ENCODE measurements at regions not wholly inside any gene's neighbourhood (a gene's known extent, or its start where the extent isn't known, plus 50 kb on each side); places are given as distances from the start of the nearest gene placed in this dataset.

DNA sequence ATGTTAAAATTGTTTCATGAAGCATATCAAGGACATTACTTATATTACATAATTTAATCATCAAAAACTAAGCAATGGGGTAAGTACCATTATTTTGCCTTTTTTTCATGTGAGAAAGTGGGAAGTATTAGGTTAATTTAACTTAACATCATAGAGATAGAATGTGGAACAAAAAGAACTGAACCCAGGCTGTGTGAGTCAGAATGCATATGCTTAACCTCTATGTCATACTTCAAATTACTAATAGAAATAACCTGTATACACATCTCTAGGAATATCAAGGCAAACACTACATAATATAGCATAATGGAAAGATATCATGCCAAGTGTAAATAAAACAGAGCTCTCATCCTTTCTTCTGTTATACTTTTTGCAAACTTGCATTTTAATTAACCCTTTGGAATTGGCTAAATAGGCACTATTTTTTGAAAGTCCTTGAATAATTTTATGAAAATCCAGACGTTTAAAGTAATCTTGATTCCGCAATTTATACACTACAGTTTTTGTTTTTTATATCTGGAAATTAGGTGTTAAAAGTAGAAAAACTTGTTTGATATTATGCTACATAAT, 777.7 kb downstream of the SLC6A15 start:
- TF ChIP-seq, protein P1, sequence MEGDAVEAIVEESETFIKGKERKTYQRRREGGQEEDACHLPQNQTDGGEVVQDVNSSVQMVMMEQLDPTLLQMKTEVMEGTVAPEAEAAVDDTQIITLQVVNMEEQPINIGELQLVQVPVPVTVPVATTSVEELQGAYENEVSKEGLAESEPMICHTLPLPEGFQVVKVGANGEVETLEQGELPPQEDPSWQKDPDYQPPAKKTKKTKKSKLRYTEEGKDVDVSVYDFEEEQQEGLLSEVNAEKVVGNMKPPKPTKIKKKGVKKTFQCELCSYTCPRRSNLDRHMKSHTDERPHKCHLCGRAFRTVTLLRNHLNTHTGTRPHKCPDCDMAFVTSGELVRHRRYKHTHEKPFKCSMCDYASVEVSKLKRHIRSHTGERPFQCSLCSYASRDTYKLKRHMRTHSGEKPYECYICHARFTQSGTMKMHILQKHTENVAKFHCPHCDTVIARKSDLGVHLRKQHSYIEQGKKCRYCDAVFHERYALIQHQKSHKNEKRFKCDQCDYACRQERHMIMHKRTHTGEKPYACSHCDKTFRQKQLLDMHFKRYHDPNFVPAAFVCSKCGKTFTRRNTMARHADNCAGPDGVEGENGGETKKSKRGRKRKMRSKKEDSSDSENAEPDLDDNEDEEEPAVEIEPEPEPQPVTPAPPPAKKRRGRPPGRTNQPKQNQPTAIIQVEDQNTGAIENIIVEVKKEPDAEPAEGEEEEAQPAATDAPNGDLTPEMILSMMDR (IDR thresholded peaks at IDR 0.05) = no peak
- no peak for TF ChIP-seq PBX3 (IDR thresholded peaks at IDR 0.05)

All from A549 (cell line).